ENCODE measurements at regions not wholly inside any gene's neighbourhood (a gene's known extent, or its start where the extent isn't known, plus 50 kb on each side); places are given as distances from the start of the nearest gene placed in this dataset.

DNA sequence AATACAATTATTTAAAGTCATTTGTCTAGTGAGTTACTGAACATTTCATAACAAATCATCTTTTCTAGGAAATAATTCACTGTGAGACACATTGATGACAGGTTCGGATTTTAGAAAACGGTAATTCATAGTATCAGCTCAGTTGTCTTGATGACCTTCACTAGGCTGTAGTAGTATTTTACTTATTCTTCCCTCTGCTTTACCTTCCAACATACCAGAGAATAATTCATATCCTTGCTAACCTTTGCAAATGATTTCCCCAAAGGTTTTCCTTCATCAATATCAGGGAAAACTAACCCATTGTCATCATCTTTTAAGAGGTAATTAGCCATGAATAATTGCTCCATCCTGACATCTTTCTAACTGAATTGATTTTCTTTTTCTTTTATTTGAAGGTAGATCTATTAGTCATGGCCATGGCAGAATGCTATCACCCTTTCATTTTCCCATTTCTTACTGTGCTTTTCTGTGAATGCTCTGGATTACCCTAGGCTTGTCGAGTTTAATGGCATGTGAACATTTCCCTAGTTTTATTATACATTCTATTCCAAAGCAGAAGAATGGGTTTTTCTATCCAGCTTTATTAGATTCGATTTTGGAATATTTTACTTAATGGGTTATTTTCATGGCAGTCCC is 299.2 kb downstream of the OLFM4 start (continued):
- no peak for TF ChIP-seq PHF8 (conservative IDR thresholded peaks at IDR 0.05; ENCODE audit: low read depth, low read length)
- no peak for TF ChIP-seq RAD21 (IDR thresholded peaks at IDR 0.05 in 1 of 2, conservative IDR thresholded peaks at IDR 0.05 in 1 of 2; ENCODE audit: low read depth in 2 of 2, low read length in 2 of 2)
- no peak for TF ChIP-seq CEBPB (IDR thresholded peaks at IDR 0.05; ENCODE audit: low read depth, low read length)
- TF ChIP-seq SUZ12 (IDR thresholded peaks at IDR 0.05; ENCODE audit: low read length): no peak
- no peak for TF ChIP-seq ASH2L (IDR thresholded peaks at IDR 0.05; ENCODE audit: low read length)
- TF ChIP-seq TAF7 (optimal IDR thresholded peaks at IDR 0.05; ENCODE audit: borderline replicate concordance, low read depth, low read length): no peak
- TF ChIP-seq RBBP5 (IDR thresholded peaks at IDR 0.05; ENCODE audit: borderline replicate concordance, low read depth, low read length): no peak
- no peak for TF ChIP-seq EP300 (IDR thresholded peaks at IDR 0.05; ENCODE audit: borderline replicate concordance in 1 of 2, low read depth in 2 of 2, low read length in 2 of 2)
- no peak for TF ChIP-seq TBP (IDR thresholded peaks at IDR 0.05; ENCODE audit: low read depth, low read length)
